Left ventricle myocardium superior (tissue), 1 donor: ENCODE measurements at regions not wholly inside any gene's neighbourhood (a gene's known extent, or its start where the extent isn't known, plus 50 kb on each side); places are given as distances from the start of the nearest gene placed in this dataset.

Experiments
- ATAC-seq: fragments of 200-7000 bp; cut with Tn5 transposase; one replicate; pipeline ENCODE4 v1.9.1; 2020; ENCODE audit warnings: mild to moderate bottlenecking, moderate library complexity
- DNase-seq: peaks from one replicate; pipeline ENCODE4 v3.0.0-alpha.2; 2020
- intact Hi-C: fragments of 100-400 bp; cut with micrococcal nuclease; formaldehyde crosslinking; loops from one replicate; pipeline ENCODE4 v1.11.0; 2022
- donor health status: DM: no; HTN: yes; CAD: no; lungs with severe emphysema.

- no peak for ATAC-seq
- DNase-seq = no peak
- intact Hi-C loops = no loop called here
These were observed 420.6 kb downstream of the TDRD15 start for GRCh38 chr2:21544392-21544791.

GRCh38 chr2:21552981-21553380 is 429.2 kb downstream of the TDRD15 start:
- ATAC-seq (no peak), DNase-seq (no peak)
- intact Hi-C loops = no loop called here

DNA sequence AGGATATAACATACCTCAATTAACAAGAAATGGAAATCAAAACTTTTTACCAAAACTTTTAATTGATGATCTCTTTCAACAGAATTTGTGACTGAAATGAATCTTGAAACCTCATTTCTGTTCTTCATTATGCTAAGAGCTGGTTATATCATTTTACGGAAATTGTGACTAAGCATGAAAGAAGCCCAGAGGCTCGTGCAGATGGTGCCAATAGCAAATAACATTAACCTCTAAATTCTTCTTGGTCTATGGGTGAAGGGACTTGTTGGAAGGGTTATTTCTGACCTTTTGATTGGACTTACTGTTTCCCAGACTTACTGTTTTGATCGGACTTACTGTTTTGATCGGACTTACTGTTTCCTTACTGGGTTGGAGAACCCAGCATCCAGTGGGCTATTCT is 435.6 kb downstream of the TDRD15 start:
- DNase-seq (no peak), ATAC-seq (no peak)
- intact Hi-C loops = no loop called here

GRCh38 chr2:21561965-21562364 is 438.2 kb downstream of the TDRD15 start:
- intact Hi-C loops = no loop called here
- no peak for ATAC-seq

GRCh38 chr2:21567395-21567794 is 443.6 kb downstream of the TDRD15 start:
- intact Hi-C loops = no loop called here
- ATAC-seq (no peak), DNase-seq (no peak)

More at GRCh38 chr2:21561965-21562364, 438.2 kb downstream of the TDRD15 start:
- no peak for DNase-seq

DNA sequence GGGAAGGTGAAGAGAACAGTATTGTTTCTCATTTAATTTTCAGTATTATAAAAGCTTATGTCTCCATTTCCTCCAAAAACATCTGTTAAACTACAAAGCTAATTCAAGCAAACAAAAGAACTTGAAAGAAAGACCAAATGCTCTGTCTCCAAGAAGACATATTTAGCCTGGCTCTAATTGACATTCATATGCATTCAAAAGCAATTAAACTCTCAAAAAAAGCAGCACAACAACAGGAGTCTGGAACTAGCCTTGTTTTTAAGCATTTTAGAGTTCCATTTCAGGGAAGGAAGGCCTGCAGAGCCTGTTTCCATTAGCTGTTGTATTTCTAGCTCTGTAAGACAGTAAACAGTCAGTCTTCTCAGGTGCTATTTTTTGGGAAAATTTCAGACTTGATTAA is 447.9 kb downstream of the TDRD15 start:
- ATAC-seq (no peak), DNase-seq (no peak)
- intact Hi-C loops = no loop called here

- ATAC-seq (no peak), DNase-seq (no peak)
- intact Hi-C loops = no loop called here
These were observed 456.6 kb downstream of the TDRD15 start for GRCh38 chr2:21580391-21580790.

DNA sequence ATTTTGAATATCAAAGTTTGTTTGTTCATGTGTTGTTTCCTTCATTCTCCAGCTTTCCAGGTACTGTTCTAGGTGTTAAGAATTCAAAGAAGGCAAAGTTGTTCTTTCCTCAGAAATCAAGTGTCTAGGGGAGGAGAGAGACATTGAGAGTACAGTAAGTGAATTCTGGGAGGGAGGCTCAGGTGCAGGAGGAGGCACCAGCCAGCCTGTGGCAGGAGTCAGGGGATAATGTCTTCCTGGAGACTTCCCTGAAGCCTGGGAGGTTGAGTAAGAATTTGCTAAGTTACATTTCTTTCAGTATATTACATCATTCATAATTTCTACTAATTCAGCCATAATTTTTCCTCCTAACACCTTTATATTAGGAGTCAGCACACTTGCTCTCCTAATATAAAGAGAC is 462.1 kb downstream of the TDRD15 start:
- no peak for DNase-seq
- intact Hi-C loops = no loop called here
- ATAC-seq = no peak

GRCh38 chr2:21590026-21590690 is 466.4 kb downstream of the TDRD15 start:
- intact Hi-C loops = no loop called here
- DNase-seq (no peak), ATAC-seq (no peak)

DNA sequence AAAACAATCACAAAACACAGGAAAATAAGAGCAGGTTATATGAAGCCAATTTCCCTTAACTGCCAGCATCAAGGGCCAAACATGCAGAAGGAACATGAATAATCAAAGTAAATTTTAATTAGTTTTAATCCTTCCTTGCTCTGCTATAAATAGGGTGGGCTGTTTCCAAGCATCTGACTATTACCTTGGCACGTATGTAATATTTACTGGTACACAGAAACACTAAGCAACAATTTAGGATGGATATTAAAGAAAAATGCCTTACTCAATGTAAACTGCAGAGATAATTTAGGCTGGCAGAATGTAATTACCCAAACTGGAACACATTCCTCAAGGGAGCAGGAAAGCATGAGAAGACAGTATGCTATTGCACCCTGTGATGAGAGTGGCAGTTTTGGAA is 468.2 kb downstream of the TDRD15 start:
- ATAC-seq (no peak), DNase-seq (no peak)
- intact Hi-C loops = no loop called here

DNA sequence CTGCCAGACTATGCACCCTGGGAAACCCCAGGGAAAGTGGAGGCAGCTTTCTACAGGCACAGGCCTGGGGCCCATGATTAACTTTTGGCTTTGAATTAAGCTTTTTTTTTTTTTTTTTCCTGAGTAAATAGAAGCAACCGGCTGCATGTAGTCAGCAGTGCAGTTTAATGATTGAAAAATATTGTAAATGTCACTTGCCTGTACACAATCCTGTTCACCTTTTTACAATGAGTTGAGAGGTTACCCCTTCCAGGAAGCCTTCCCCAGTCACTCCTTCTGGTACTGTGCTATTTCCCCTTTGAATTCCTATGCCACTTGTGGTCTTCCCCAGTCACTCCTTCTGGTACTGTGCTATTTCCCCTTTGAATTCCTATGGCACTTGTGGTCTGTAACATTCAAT is 475.6 kb downstream of the TDRD15 start:
- no peak for DNase-seq
- intact Hi-C loops = no loop called here
- no peak for ATAC-seq

GRCh38 chr2:21602789-21603188 is 479.0 kb downstream of the TDRD15 start:
- DNase-seq = no peak
- ATAC-seq = no peak
- intact Hi-C loops = no loop called here

DNA sequence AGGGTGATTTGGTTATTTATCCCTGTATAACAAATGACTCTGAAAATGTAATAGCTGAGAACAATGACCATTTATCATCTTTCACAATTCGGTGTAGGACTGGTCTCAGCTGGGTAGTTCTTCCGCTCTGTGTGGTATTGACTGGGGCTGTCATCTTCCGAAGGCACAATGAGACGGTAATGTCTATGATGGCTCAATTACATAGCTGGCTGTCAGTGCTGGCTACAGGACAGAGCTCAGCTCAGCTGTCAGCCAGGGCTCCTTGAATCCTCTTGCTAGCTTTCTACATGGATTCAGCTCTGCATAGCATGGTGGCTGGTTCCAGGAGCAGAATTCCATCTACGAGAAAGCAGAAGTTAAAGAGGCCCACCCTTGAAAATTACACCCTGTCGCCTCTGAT is 483.8 kb downstream of the TDRD15 start:
- ATAC-seq (no peak), DNase-seq (no peak)
- intact Hi-C loops = no loop called here

DNA sequence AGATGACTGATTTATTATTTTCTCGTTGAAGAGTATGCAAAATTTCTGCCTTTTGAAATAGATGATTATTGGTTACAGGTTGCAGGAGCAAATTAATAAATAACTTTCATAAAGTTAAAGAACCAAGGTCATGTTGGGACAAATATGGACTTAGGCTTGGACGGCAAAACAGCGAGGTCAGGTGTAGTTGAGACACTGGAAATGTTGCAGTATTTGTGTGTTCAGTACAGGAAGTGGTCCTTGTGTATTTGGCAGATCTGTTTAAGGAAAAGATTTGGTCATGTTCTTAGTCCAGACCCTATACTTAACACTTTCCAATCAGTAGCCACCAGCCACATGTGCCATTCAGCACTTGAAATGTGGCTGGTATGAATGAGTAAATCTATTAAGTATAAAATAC is 486.5 kb downstream of the TDRD15 start:
- ATAC-seq = no peak
- DNase-seq = no peak
- intact Hi-C loops = no loop called here

DNA sequence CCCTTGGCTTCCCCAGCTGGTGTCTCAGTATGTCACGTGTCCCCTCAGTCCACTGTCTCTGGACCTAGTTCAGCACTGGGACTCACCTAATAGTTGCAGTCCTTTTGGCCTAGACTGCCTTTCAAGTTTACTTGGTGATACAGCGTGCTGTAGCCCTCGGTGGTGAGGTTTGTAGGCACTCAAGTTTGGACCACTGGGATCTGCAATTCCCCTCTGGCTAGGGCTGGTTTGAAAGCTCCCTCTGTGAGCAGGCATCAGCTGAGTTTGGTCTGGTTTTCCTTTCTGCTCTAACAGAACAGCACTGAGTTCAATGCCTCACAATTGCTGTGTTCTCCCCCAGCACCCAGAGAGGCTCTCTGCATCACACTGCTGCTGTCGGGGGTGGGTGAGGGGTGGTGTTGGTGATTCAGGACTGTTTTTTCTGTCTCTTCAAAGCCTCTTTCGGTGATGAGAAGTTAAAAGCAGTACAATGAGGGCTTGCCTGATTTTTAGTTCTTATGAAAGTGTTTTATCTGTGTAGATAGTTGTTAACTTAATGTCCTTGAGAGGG is 494.2 kb downstream of the TDRD15 start:
- ATAC-seq = no peak
- intact Hi-C loops = no loop called here
- no peak for DNase-seq

DNA sequence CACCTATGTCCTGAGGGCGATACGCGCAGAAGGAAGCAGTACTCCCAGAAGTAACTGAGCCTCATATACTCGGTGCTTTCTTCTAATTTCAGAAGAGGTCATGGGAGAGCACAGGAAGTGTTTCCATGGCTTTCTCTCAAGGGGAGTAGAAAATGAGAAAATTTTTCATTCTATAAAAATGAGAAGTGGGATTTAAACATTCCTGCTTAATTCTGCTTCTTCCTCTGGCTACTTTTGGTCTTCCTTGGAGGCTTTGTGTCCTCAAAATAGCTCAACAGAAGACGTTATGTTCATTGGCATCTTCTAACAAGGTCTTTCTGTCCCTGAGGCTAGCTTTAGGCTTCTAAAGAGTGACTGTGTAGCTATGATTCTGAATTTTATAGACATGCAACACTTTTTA is 497.0 kb downstream of the TDRD15 start:
- DNase-seq = no peak
- intact Hi-C loops = no loop called here
- ATAC-seq = no peak

GRCh38 chr2:21627938-21628337 is 504.2 kb downstream of the TDRD15 start:
- ATAC-seq (no peak), DNase-seq (no peak)
- intact Hi-C loops = no loop called here

DNA sequence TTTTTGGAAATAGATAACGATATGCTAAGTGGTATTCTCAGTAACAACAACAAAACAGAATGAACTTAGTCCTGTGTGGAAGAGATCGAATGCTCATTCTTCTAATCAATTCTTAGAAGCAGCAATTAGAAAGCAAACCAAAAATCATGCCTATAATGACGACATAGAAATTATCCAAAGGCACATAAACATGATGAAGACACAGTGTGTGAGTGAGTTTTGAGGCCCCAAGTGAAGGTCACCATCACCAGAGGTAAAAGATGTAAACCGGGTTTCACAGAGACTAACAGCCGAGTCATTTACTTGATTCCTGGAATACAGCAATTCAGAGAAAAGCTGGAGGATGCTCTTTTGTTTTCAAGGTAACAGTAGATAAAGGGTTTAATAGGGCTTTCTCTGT is 509.2 kb downstream of the TDRD15 start:
- DNase-seq = no peak
- intact Hi-C loops = no loop called here
- ATAC-seq = no peak

DNA sequence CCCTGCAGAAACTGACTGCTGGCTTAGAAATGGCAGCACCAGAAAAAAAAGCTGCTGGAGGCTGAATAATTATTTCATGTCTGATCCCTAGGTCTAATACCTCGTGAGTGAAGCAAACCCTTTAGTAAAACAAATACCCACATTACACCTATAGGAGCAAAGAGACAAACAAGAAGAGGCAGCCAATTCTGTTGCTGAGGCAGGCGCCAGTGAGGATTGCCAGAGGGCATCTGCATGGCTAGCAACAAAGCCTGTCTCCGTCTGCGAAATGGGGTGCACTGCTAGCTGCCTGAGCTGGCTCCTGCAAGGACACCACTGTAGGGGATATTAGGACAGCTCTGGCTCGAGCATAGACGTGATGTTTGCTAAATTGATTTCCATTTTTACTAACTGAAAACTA is 509.7 kb downstream of the TDRD15 start:
- intact Hi-C loops = no loop called here
- no peak for ATAC-seq
- DNase-seq = no peak

GRCh38 chr2:21633911-21634310 is 510.1 kb downstream of the TDRD15 start:
- ATAC-seq (no peak), DNase-seq (no peak)
- intact Hi-C loops = no loop called here

DNA sequence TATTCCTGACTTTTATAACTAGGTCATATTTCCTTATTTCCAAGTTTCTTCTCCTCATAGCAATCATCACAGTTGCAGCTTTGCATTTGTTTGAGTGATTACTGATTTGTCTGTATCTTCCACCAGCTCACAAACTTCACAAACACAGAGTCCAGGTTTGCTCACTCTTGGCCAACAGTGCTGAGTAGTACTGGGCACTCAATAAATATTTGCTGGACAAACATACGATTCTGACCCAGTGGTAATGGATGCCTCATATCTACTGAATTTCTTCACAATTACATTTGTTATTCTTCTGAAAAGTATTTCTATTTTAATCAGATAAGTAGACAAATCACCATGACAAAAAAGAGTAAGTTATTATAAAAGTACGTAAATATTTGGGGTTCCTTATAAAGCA is 516.3 kb downstream of the TDRD15 start:
- no peak for ATAC-seq
- no peak for DNase-seq
- intact Hi-C loops = no loop called here

GRCh38 chr2:21642647-21643046 is 518.9 kb downstream of the TDRD15 start:
- ATAC-seq = peak; percentile 28
- DNase-seq = no peak
- intact Hi-C loops = no loop called here
